GM23338 (cell line): ENCODE measurements at regions not wholly inside any gene's neighbourhood (a gene's known extent, or its start where the extent isn't known, plus 50 kb on each side); places are given as distances from the start of the nearest gene placed in this dataset.

ENCODE experiments used
- ATAC-seq: fragments of 200-7000 bp; cut with Tn5 transposase; 3 replicates; pipeline ENCODE4 v1.9.1; 2020
- DNase-seq: peaks from one replicate; pipeline ENCODE4 v3.0.0-alpha.2; 2015; ENCODE audit warnings: low spot score
- H2AFZ ChIP-seq: fragments of 200-600 bp; sonication (generic); 2 replicates; pipeline ENCODE4 v1.8.0; 2016; ENCODE audit warnings: antibody characterized with exemption, mild to moderate bottlenecking, moderate library complexity
- H3F3A ChIP-seq: fragments of 200-600 bp; sonication (generic); replicated peaks from 2 replicates; pipeline ENCODE4 v1.8.0; 2017; ENCODE audit warnings: antibody characterized with exemption, mixed run types, low read depth
- H3K27ac ChIP-seq: fragments of 200-600 bp; sonication (generic); 2 replicates; pipeline ENCODE4 v1.6.1; 2016; ENCODE audit warnings: low read depth
- H3K27me3 ChIP-seq: fragments of 200-600 bp; sonication (generic); 2 replicates; pipeline ENCODE4 v1.8.0; 2016; ENCODE audit warnings: mild to moderate bottlenecking, mixed run types, moderate library complexity; ENCODE audit not compliant: insufficient read depth
- H3K36me3 ChIP-seq: fragments of 200-600 bp; sonication (generic); 2 replicates; pipeline ENCODE4 v1.8.0; 2016; ENCODE audit warnings: mild to moderate bottlenecking; ENCODE audit not compliant: insufficient read depth
- H3K4me1 ChIP-seq: fragments of 200-600 bp; sonication (generic); 2 replicates; pipeline ENCODE4 v1.8.0; 2016; ENCODE audit warnings: mild to moderate bottlenecking, moderate library complexity; ENCODE audit not compliant: insufficient read depth
- H3K4me2 ChIP-seq: fragments of 200-600 bp; sonication (generic); 2 replicates; pipeline ENCODE4 v1.7.1; 2017; ENCODE audit warnings: mixed run types
- H3K4me3 ChIP-seq: fragments of 200-600 bp; sonication (generic); 2 replicates; pipeline ENCODE4 v1.6.1; 2016; ENCODE audit warnings: mixed run types
- H3K79me2 ChIP-seq: fragments of 200-600 bp; sonication (generic); replicated peaks from 2 replicates; pipeline ENCODE4 v1.8.0; 2017; ENCODE audit warnings: mild to moderate bottlenecking; ENCODE audit not compliant: insufficient read depth
- H3K9me2 ChIP-seq: fragments of 200-600 bp; sonication (generic); 2 replicates; pipeline ENCODE4 v1.8.0; 2017; ENCODE audit not compliant: insufficient read depth
- H4K20me1 ChIP-seq: fragments of 200-600 bp; sonication (generic); replicated peaks from 2 replicates; pipeline ENCODE4 v1.8.0; 2017; ENCODE audit warnings: mild to moderate bottlenecking; ENCODE audit not compliant: insufficient read depth
- H3K27ac Mint-ChIP-seq: 2 replicates; pipeline ENCODE4 v1.8.0; 2020; ENCODE audit warnings: inconsistent platforms, mild to moderate bottlenecking, moderate library complexity, mixed read lengths
- H3K27me3 Mint-ChIP-seq: 3 replicates; pipeline ENCODE4 v1.8.0; 2022; ENCODE audit warnings: low read depth, mild to moderate bottlenecking, moderate library complexity, mixed read lengths, inconsistent platforms; ENCODE audit not compliant: insufficient read depth, poor library complexity
- H3K36me3 Mint-ChIP-seq: 3 replicates; pipeline ENCODE4 v1.8.0; 2021; ENCODE audit warnings: low read depth, mild to moderate bottlenecking, inconsistent platforms, moderate library complexity, mixed read lengths
- H3K4me1 Mint-ChIP-seq: 3 replicates; pipeline ENCODE4 v1.8.0; 2020; ENCODE audit warnings: mild to moderate bottlenecking, inconsistent platforms, mixed read lengths
- H3K4me3 Mint-ChIP-seq: 3 replicates; pipeline ENCODE4 v1.8.0; 2021; ENCODE audit warnings: moderate library complexity, mild to moderate bottlenecking, inconsistent platforms, mixed read lengths
- H3K9me3 Mint-ChIP-seq: 3 replicates; pipeline ENCODE4 v1.8.0; 2020; ENCODE audit warnings: moderate library complexity, mild to moderate bottlenecking, inconsistent platforms, mixed read lengths
- CREB1 ChIP-seq: fragments of 250-450 bp; sonication (Bioruptor Pico); IDR thresholded peaks from 2 replicates; pipeline ENCODE4 v1.5.0; 2020; ENCODE audit warnings: low read depth, mild to moderate bottlenecking, moderate library complexity
- CTCF ChIP-seq, 2 experiments: fragments of 200-600 bp in 1 of 2; sonication (generic) in 1 of 2; conservative IDR thresholded peaks; 2 replicates each; pipeline versions ENCODE4 v1.5.1 to v1.6.1; 2016 to 2017; ENCODE audit warnings: antibody characterized with exemption in 2 of 2, low read depth in 2 of 2, mild to moderate bottlenecking in 2 of 2, moderate library complexity in 1 of 2
- ETS1 ChIP-seq: IDR thresholded peaks from 2 replicates; pipeline ENCODE4 v1.6.1; 2016; ENCODE audit warnings: antibody characterized with exemption
- EZH2 ChIP-seq: fragments of 200-600 bp; sonication (generic); IDR thresholded peaks from one replicate; pipeline ENCODE4 v1.8.0; 2017; ENCODE audit warnings: antibody characterized with exemption, mild to moderate bottlenecking, low read depth; ENCODE audit not compliant: unreplicated experiment
- EZH2phosphoT487 ChIP-seq: fragments of 200-600 bp; sonication (generic); IDR thresholded peaks from one replicate; pipeline ENCODE4 v1.8.1; 2018; ENCODE audit warnings: antibody characterized with exemption; ENCODE audit not compliant: unreplicated experiment
- JUNB ChIP-seq: IDR thresholded peaks from one replicate; pipeline ENCODE4 v1.6.1; 2016; ENCODE audit warnings: antibody characterized with exemption; ENCODE audit not compliant: unreplicated experiment
- NANOG ChIP-seq: IDR thresholded peaks from 2 replicates; pipeline ENCODE4 v1.6.1; 2016; ENCODE audit warnings: antibody characterized with exemption, borderline replicate concordance
- POLR2AphosphoS5 ChIP-seq: IDR thresholded peaks from 2 replicates; pipeline ENCODE4 v1.6.1; 2016; ENCODE audit warnings: antibody characterized with exemption, low read depth
- REST ChIP-seq: IDR thresholded peaks from one replicate; pipeline ENCODE4 v1.6.1; 2018; ENCODE audit warnings: antibody characterized with exemption; ENCODE audit not compliant: unreplicated experiment
- STAT1 ChIP-seq: IDR thresholded peaks from one replicate; pipeline ENCODE4 v1.6.1; 2016; ENCODE audit warnings: antibody characterized with exemption; ENCODE audit not compliant: unreplicated experiment
- ZNF114 ChIP-seq: fragments of 250-450 bp; sonication (Bioruptor Pico); IDR thresholded peaks from 2 replicates; pipeline ENCODE4 v1.5.0; 2020; ENCODE audit warnings: mild to moderate bottlenecking, moderate library complexity
- ZNF331 ChIP-seq: fragments of 250-450 bp; sonication (Bioruptor Pico); IDR thresholded peaks from 2 replicates; pipeline ENCODE4 v1.5.0; 2020; ENCODE audit warnings: low read depth, mild to moderate bottlenecking, moderate library complexity
- ZNF462 ChIP-seq: fragments of 250-450 bp; sonication (Bioruptor Pico); IDR thresholded peaks from 2 replicates; pipeline ENCODE4 v1.5.0; 2020; ENCODE audit warnings: mild to moderate bottlenecking, moderate library complexity

GRCh38 chrX:38992441-38993096 is 191.3 kb downstream of the MID1IP1 start:
- no peaks in the 10 kb centered on the region for H3K27me3 ChIP-seq
- H3F3A ChIP-seq: no peaks in the 10 kb centered on the region
- Mint-ChIP-seq H3K36me3 (no peaks in the 10 kb centered on the region), H3K9me3 (no peaks in the 10 kb centered on the region; the same call in 2 of the 3 replicates), H3K27me3 (no peaks in the 10 kb centered on the region), H3K4me1 (no peaks in the 10 kb centered on the region), H3K4me3 (no peak overlapping the region), H3K27ac (no peak overlapping the region)
- TF ChIP-seq ZNF114 (CRISPR knock-in tag) (no peak), CTCF (conservative IDR thresholded peaks at IDR 0.05; ENCODE audit: low read depth in 2 of 2) (no peak), ETS1 (no peak), REST (no peak), NANOG (no peak), ZNF331 (no peak), JUNB (no peak), POLR2AphosphoS5 (no peak), EZH2 (no peak), EZH2phosphoT487 (no peak), ZNF462 (CRISPR knock-in tag) (no peak), CREB1 (CRISPR knock-in tag) (no peak), STAT1 (no peak)
- ATAC-seq (no peak), DNase-seq (no peak)
- no peaks in the 10 kb centered on the region for H3K9me2 ChIP-seq
- no peaks in the 10 kb centered on the region for H3K79me2 ChIP-seq
- H3K36me3 ChIP-seq: no peaks in the 10 kb centered on the region
- no peaks in the 10 kb centered on the region for H4K20me1 ChIP-seq
- H2AFZ ChIP-seq: no peak overlapping the region
- no peak overlapping the region for H3K4me3 ChIP-seq
- H3K4me2 ChIP-seq: no peak overlapping the region
- H3K27ac ChIP-seq: no peak overlapping the region
- no peaks in the 10 kb centered on the region for H3K4me1 ChIP-seq
